ENCODE measurements at regions not wholly inside any gene's neighbourhood (a gene's known extent, or its start where the extent isn't known, plus 50 kb on each side); places are given as distances from the start of the nearest gene placed in this dataset.

DNA sequence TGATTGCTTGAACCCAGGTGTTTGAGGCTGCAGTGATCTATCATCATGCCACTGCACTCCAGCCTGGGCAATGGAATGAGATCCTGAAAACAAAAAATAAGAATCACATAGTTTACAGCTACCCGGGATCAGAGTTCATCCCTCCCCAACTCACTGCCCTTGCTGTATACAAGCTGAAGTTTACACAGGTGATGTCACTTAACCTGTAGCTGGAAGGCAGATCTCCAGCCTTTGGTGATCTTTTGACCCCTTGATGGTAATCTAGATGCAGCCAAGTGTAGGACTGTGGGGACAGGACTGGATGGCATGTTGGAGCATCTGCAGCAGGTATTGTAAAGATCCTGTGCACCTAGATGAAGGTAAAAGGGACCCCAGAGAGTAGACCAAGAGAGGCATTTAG is 66.7 kb upstream of the SLC14A2 start:
- DNase-seq, result no peak

DNA sequence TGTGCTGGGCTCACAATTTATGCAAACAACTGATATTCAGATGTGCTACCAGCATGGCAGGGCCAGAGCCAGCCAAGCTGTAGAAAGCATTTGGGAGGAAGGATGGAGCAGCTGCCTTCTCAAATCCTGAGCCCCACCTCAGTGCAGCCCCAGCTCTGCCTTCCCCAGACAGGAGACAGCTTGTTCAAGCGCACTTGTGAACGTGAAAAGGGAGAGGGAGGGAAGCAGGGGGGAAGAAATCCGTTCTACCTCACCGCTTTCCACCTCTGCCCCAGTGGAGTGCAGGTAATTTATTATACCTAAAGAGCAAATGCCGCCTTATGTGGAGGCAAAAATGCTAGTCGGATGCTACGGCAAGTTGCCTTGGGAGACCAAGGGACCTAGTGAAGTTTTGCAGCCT is 66.0 kb upstream of the SLC14A2 start:
- no peak for DNase-seq

DNA sequence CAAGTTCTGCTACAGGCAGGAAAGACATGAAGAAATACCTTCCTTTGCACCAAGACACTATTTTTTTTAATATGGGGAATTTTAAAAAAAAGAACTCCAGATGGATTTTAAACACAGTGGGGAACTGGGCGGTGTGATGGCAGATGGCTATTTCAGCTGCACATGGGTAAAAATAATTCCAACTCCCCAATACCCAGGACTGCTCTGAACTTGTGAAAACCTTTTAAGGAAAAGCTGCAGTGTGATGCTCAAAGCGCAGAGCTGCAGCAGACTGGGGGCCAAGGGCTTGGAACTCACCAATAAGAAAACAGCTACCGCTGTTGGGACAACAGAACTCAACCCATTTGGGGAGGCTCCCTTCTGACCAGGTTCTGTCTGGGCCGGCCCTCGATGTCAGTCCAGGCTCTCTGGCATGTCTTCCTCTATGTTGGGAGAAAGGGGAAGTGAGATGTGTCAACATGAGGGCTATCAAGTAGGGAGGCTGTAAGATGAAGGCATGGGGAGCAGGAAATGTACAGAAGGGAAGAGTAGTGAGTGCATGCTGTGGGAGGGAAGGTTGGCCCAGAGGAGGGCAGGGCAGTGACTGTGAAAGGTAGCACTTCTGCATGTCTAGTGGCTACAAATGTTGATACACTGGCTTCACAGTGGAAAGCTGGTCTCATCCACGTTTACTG is 64.0 kb upstream of the SLC14A2 start:
- DNase-seq, result no peak

DNA sequence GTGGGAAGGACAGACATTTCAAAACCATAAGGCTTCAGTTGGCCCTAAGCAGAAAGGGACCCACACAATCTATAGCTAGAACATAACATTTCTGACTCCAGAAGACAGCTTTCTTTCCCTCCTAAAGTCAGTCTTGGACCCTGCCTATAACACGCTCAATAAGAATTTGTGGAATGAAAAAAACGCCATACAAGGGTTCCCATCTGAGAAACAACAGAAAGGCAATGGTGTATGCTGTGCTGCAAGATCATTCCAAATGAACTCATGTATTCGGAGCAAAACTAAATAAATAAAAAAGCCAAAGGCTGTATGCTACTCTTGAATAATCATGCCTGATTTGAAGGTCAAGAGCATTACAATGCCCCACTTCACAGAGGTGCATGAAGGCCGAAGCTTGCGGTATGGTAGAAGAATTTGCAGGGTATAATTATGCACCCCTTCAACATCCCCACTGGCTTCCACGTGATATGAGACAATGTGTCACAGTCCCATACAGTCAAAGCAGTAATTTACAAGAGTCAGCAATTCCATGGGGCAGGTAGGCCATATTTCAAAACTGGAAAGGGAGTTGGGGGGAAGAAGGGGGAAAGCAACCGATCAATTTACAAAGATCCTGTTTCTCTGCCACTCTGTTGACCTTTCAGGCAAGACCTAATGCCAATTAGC is 61.4 kb upstream of the SLC14A2 start:
- DNase-seq, result no peak

DNA sequence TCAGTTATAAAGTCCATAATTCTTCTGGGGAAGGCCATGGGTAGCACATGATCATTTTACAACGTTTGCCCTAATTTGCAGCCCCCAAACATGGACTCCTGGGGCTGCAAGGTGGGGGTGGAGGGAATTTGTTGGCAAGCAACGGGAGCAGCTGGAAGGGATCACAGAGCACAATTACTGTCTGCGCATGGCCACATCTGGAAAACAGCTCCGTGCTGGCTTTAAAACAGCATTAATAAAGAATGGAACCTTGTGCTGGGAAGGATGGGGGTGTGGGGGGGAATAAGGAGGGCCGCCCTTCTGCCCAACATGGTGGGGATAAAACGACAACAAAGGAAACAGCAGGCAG is 60.9 kb upstream of the SLC14A2 start:
- DNase-seq, result no peak

DNA sequence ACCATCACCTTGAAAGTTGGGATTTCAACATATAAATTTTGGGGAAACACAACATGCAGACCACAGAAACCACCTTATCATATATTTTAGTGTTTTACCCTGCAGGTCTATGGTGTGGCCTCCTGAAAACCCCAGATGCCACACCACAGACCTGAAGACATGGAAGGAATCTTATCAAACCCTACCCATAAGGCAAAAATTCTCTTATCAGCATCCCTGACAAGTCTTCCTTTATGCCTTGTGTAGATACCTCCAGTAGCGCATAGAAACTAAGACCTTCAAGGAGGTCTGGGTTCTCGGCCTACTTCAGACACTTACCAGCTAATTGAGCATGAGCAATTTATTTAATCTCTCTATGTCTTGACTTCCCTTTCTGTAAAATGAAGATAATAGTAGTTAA is 59.1 kb upstream of the SLC14A2 start:
- DNase-seq, result no peak

GRCh38 chr18:45557287-45557686 is 58.0 kb upstream of the SLC14A2 start:
- DNase-seq, result no peak

GRCh38 chr18:45557779-45558178 is 57.5 kb upstream of the SLC14A2 start:
- DNase-seq, result no peak

DNA sequence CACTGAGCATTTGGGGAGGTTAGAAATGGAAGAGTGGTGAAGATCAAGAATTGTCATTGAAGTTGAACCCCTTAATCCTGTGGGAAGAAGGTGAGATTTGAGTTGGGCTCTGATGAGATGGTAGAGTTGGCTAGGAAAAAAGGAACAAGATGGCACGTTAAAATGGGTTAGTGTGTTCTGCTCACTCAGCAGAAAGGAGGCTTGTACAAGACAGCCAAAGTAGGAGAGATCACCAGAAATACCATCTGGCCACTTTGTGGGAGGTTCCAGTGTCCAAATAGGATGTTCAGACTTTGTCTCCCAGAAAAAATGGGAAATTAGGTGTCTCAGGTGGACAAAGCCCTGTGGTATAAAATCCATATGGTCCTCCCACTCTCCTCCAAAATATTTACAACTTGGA is 56.0 kb upstream of the SLC14A2 start:
- no peak for DNase-seq

- no peak for DNase-seq
Measured at GRCh38 chr18:45560870-45561269, 54.4 kb upstream of the SLC14A2 start.

DNA sequence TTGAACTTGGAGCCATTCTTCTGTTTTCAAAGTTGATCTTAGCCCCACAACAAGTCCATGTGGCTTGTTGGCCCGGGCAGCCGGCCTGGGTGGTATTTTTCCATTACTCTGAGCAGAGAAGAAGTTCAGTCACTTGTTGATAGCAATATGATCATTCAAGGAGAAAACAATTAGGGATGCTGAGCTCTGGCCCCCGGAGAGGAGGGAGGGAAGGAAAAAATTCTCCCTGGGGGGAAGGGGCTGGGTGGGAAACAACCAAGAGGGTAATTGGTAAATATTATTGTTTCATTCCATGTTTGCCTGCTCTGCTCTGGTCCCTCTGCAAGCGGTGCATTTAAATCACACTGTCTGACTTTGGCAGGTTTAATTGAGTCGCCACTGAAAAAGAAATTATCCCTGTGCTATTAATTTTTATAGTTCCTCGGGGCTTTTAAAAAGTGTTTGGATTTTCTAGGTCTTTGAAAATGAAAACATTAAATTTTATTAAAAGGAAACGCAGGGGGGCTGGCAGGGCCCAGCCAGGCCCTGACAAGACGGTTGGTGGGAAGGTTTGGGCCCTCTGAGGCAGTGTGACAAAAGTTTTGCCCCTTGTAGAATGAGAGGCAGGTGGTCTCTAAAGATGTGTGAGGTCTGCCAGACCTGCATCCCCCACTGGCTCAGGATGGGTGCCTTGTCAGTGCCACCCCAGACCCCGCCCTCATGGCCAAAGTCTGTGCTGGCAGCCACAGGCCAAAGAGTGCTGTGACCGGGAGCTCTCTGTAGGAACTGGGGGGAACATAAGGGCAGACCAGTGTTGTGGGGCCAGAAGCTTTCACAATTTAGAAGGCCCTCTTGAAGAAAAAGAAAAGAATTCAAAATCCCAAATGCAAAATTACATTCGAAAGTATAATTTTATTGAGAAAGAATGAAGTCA is 52.5 kb upstream of the SLC14A2 start:
- DNase-seq, result no peak

- no peak for DNase-seq
Measured at GRCh38 chr18:45565280-45565970, 49.9 kb upstream of the SLC14A2 start.

Data from NCI-H226 (cell line).